ENCODE measurements at regions not wholly inside any gene's neighbourhood (a gene's known extent, or its start where the extent isn't known, plus 50 kb on each side); places are given as distances from the start of the nearest gene placed in this dataset.
"Not testable (repeated sequence)": the region's sequence is repeated elsewhere in the genome, so short reads cannot be mapped to it uniquely, and the experiment has no call there.

GRCh38 chr13:80093888-80094287, 247.0 kb downstream of the SPRY2 start:
- H3K4me1 Mint-ChIP-seq = no peaks in the 10 kb centered on the region
- ChIA-PET POLR2A (no interaction called here), CTCF (no interaction called here)
- H3K27me3 Mint-ChIP-seq = no peaks in the 10 kb centered on the region
- DNase-seq = no peak
- no peaks in the 10 kb centered on the region for H3K36me3 Mint-ChIP-seq (ENCODE audit: low read depth)
- H3K27ac Mint-ChIP-seq = no peak overlapping the region
- no peak overlapping the region for H3K4me3 Mint-ChIP-seq
- no peaks in the 10 kb centered on the region for H3K9me3 Mint-ChIP-seq

- Mint-ChIP-seq H3K4me1 (no peaks in the 10 kb centered on the region), H3K27ac (no peak overlapping the region), H3K4me3 (no peak overlapping the region), H3K27me3 (no peaks in the 10 kb centered on the region), H3K9me3 (no peaks in the 10 kb centered on the region), H3K36me3 (ENCODE audit: low read depth) (no peaks in the 10 kb centered on the region)
- CTCF ChIA-PET = no interaction called here
- no peak for DNase-seq
- POLR2A ChIA-PET = no interaction called here
Measured at GRCh38 chr13:80086304-80086721, 254.6 kb downstream of the SPRY2 start.

- DNase-seq = no peak
- POLR2A ChIA-PET = no interaction called here
- H3K4me3 Mint-ChIP-seq = no peak overlapping the region
- H3K4me1 Mint-ChIP-seq = no peaks in the 10 kb centered on the region
- no peaks in the 10 kb centered on the region for H3K9me3 Mint-ChIP-seq
- no peaks in the 10 kb centered on the region for H3K36me3 Mint-ChIP-seq (ENCODE audit: low read depth)
- H3K27me3 Mint-ChIP-seq = no peaks in the 10 kb centered on the region
- CTCF ChIA-PET = no interaction called here
- no peak overlapping the region for H3K27ac Mint-ChIP-seq
Measured at GRCh38 chr13:80083853-80084676, 256.9 kb downstream of the SPRY2 start.

GRCh38 chr13:80083081-80083852, 257.7 kb downstream of the SPRY2 start:
- no peaks in the 10 kb centered on the region for H3K4me1 Mint-ChIP-seq
- no peak overlapping the region for H3K4me3 Mint-ChIP-seq
- H3K27ac Mint-ChIP-seq = no peak overlapping the region
- H3K9me3 Mint-ChIP-seq = no peaks in the 10 kb centered on the region
- H3K27me3 Mint-ChIP-seq = no peaks in the 10 kb centered on the region
- ChIA-PET CTCF (no interaction called here), POLR2A (no interaction called here)
- no peaks in the 10 kb centered on the region for H3K36me3 Mint-ChIP-seq (ENCODE audit: low read depth)
- DNase-seq = no peak

- Mint-ChIP-seq H3K4me1 (no peaks in the 10 kb centered on the region), H3K9me3 (peaks cover under 1% of the 10 kb centered on the region), H3K4me3 (no peak overlapping the region), H3K36me3 (ENCODE audit: low read depth) (no peaks in the 10 kb centered on the region), H3K27ac (no peak overlapping the region), H3K27me3 (no peaks in the 10 kb centered on the region)
- ChIA-PET POLR2A (no interaction called here), CTCF (no interaction called here)
- DNase-seq = no peak
Measured at GRCh38 chr13:80082396-80083080, 258.4 kb downstream of the SPRY2 start.

GRCh38 chr13:80074811-80075210, 266.1 kb downstream of the SPRY2 start:
- H3K4me1 Mint-ChIP-seq = no peaks in the 10 kb centered on the region
- peaks cover 12% of the 10 kb centered on the region for H3K9me3 Mint-ChIP-seq
- no peaks in the 10 kb centered on the region for H3K27me3 Mint-ChIP-seq
- ChIA-PET CTCF (no interaction called here), POLR2A (no interaction called here)
- no peak overlapping the region for H3K27ac Mint-ChIP-seq
- H3K36me3 Mint-ChIP-seq (ENCODE audit: low read depth) = no peaks in the 10 kb centered on the region
- H3K4me3 Mint-ChIP-seq = no peak overlapping the region
- no peak for DNase-seq

GRCh38 chr13:80074143-80074752, 266.7 kb downstream of the SPRY2 start:
- no peaks in the 10 kb centered on the region for H3K4me1 Mint-ChIP-seq
- H3K4me3 Mint-ChIP-seq = no peak overlapping the region
- no peaks in the 10 kb centered on the region for H3K27me3 Mint-ChIP-seq
- H3K9me3 Mint-ChIP-seq = peaks cover 12% of the 10 kb centered on the region
- no peak overlapping the region for H3K27ac Mint-ChIP-seq
- ChIA-PET CTCF (no interaction called here), POLR2A (no interaction called here)
- no peak for DNase-seq
- H3K36me3 Mint-ChIP-seq (ENCODE audit: low read depth) = no peaks in the 10 kb centered on the region

GRCh38 chr13:80072231-80072630, 268.7 kb downstream of the SPRY2 start:
- no peak for DNase-seq
- POLR2A ChIA-PET = no interaction called here
- H3K36me3 Mint-ChIP-seq (ENCODE audit: low read depth) = no peaks in the 10 kb centered on the region
- CTCF ChIA-PET = no interaction called here
- H3K4me3 Mint-ChIP-seq = no peak overlapping the region
- no peak overlapping the region for H3K27ac Mint-ChIP-seq
- peaks cover 9% of the 10 kb centered on the region for H3K9me3 Mint-ChIP-seq
- H3K4me1 Mint-ChIP-seq = no peaks in the 10 kb centered on the region
- H3K27me3 Mint-ChIP-seq = no peaks in the 10 kb centered on the region

GRCh38 chr13:80070024-80070703, 270.8 kb downstream of the SPRY2 start:
- CTCF ChIA-PET = no interaction called here
- POLR2A ChIA-PET = no interaction called here
- no peak for DNase-seq
- H3K9me3 Mint-ChIP-seq = peaks cover 9% of the 10 kb centered on the region
- H3K36me3 Mint-ChIP-seq (ENCODE audit: low read depth) = no peaks in the 10 kb centered on the region
- no peaks in the 10 kb centered on the region for H3K27me3 Mint-ChIP-seq
- no peak overlapping the region for H3K27ac Mint-ChIP-seq
- no peaks in the 10 kb centered on the region for H3K4me1 Mint-ChIP-seq
- no peak overlapping the region for H3K4me3 Mint-ChIP-seq

GRCh38 chr13:80069374-80069773, 271.6 kb downstream of the SPRY2 start:
- no peak overlapping the region for H3K4me3 Mint-ChIP-seq
- H3K36me3 Mint-ChIP-seq (ENCODE audit: low read depth) = no peaks in the 10 kb centered on the region
- DNase-seq = no peak
- POLR2A ChIA-PET = no interaction called here
- no peaks in the 10 kb centered on the region for H3K4me1 Mint-ChIP-seq
- peaks cover 7% of the 10 kb centered on the region for H3K9me3 Mint-ChIP-seq
- CTCF ChIA-PET = no interaction called here
- H3K27ac Mint-ChIP-seq = no peak overlapping the region
- no peaks in the 10 kb centered on the region for H3K27me3 Mint-ChIP-seq

- no peak for DNase-seq
- ChIA-PET POLR2A (no interaction called here), CTCF (no interaction called here)
- Mint-ChIP-seq H3K4me1 (no peaks in the 10 kb centered on the region), H3K27ac (no peak overlapping the region), H3K36me3 (ENCODE audit: low read depth) (no peaks in the 10 kb centered on the region), H3K27me3 (no peaks in the 10 kb centered on the region), H3K4me3 (no peak overlapping the region), H3K9me3 (no peaks in the 10 kb centered on the region)
Measured at GRCh38 chr13:80065996-80066395, 274.9 kb downstream of the SPRY2 start.

GRCh38 chr13:80062416-80062815, 278.5 kb downstream of the SPRY2 start:
- H3K36me3 Mint-ChIP-seq (ENCODE audit: low read depth); H3K27ac Mint-ChIP-seq; H3K27me3 Mint-ChIP-seq; CTCF ChIA-PET; H3K4me3 Mint-ChIP-seq; H3K4me1 Mint-ChIP-seq; H3K9me3 Mint-ChIP-seq; POLR2A ChIA-PET; DNase-seq: not testable (repeated sequence)

- H3K4me3 Mint-ChIP-seq = no peak overlapping the region
- DNase-seq = no peak
- no peaks in the 10 kb centered on the region for H3K9me3 Mint-ChIP-seq
- H3K27me3 Mint-ChIP-seq = no peaks in the 10 kb centered on the region
- POLR2A ChIA-PET = no interaction called here
- CTCF ChIA-PET = no interaction called here
- no peaks in the 10 kb centered on the region for H3K36me3 Mint-ChIP-seq (ENCODE audit: low read depth)
- no peak overlapping the region for H3K27ac Mint-ChIP-seq
- H3K4me1 Mint-ChIP-seq = no peaks in the 10 kb centered on the region
Measured at GRCh38 chr13:80059789-80060188, 281.1 kb downstream of the SPRY2 start.
